HCT116 (cell line): ENCODE measurements at regions not wholly inside any gene's neighbourhood (a gene's known extent, or its start where the extent isn't known, plus 50 kb on each side); places are given as distances from the start of the nearest gene placed in this dataset.

Experiments
- ATAC-seq: fragments of 200-7000 bp; cut with Tn5 transposase; 2 replicates; pipeline ENCODE4 v1.9.1; 2020; ENCODE audit warnings: mild to moderate bottlenecking, moderate library complexity
- BruUV-seq: library from RNA; stranded (reverse); fragments of 400-500 nt; replicated peaks from 2 replicates; lab custom pipeline; 2021; lab: Mats Ljungman, UMichigan
- CTCF ChIA-PET: fragments of 300-600 bp; sonication (Branson Sonifier 250); formaldehyde crosslinking; loops from one replicate; lab custom pipeline; 2021; ENCODE audit warnings: antibody characterized with exemption; lab: Charles Lee
- POLR2A ChIA-PET: fragments of 300-600, 350-600 bp; sonication (Branson Sonifier 250); formaldehyde crosslinking; loops from one replicate; lab custom pipeline; 2021; ENCODE audit warnings: antibody characterized with exemption; lab: Charles Lee
- RAD21 ChIA-PET, 2 experiments: fragments of 300-600 bp; sonication (Branson Sonifier 250); formaldehyde crosslinking; loops; one replicate each; lab custom pipeline; 2023; ENCODE audit warnings: low total read pairs in 2 of 2; ENCODE audit not compliant: uncharacterized antibody in 2 of 2, unreplicated experiment in 2 of 2, low non-redundant PET in 1 of 2; lab: Charles Lee
- DNase-seq: peaks from one replicate; pipeline ENCODE4 v3.0.0-alpha.2; 2010; ENCODE audit warnings: low read depth, low spot score
- H2AFZ ChIP-seq: fragments of 200-600 bp; shearing (Covaris generic), sonication (generic); 2 replicates; pipeline ENCODE4 v1.6.1; 2017; ENCODE audit warnings: low read depth, mixed run types, mixed read lengths, antibody characterized with exemption, low read length; ENCODE audit not compliant: poor library complexity, severe bottlenecking
- H3K27ac ChIP-seq: 2 replicates; pipeline ENCODE4 v1.5.1; 2012; ENCODE audit warnings: low read depth, low read length
- H3K27me3 ChIP-seq: fragments of 200-600 bp; sonication (generic); 2 replicates; pipeline ENCODE4 v1.6.1; 2016; ENCODE audit warnings: mixed run types, low read length, mixed read lengths; ENCODE audit not compliant: insufficient read depth
- H3K36me3 ChIP-seq, 2 experiments: fragments of 200-500 bp in 1 of 2; fragments of 200-600 bp in 1 of 2; sonication (Bioruptor generic) in 1 of 2; sonication (generic) in 1 of 2; 2 replicates each; pipeline versions ENCODE4 v1.5.1 to v1.6.1; 2014 to 2016; ENCODE audit warnings: low read length in 2 of 2, inconsistent platforms in 1 of 2, mixed read lengths in 1 of 2, mixed run types in 1 of 2; ENCODE audit not compliant: insufficient read depth in 2 of 2, control insufficient read depth in 1 of 2
- H3K4me1 ChIP-seq, 2 experiments: fragments of 200-600 bp in 1 of 2; sonication (generic) in 1 of 2; 2 replicates each; pipeline versions ENCODE4 v1.5.1 to v1.6.1; 2012 to 2017; ENCODE audit warnings: low read length in 2 of 2, inconsistent platforms in 1 of 2, mild to moderate bottlenecking in 1 of 2, mixed read lengths in 1 of 2, mixed run types in 1 of 2, moderate library complexity in 1 of 2; ENCODE audit not compliant: insufficient read depth in 2 of 2, control insufficient read depth in 1 of 2
- H3K4me2 ChIP-seq: fragments of 200-600 bp; sonication (generic); 2 replicates; pipeline ENCODE4 v1.6.1; 2017; ENCODE audit warnings: mixed run types, low read length, mixed read lengths
- H3K4me3 ChIP-seq, 2 experiments: fragments of 200-600 bp in 1 of 2; sonication (generic) in 1 of 2; replicated peaks in 1 of 2; 2 replicates each; pipeline ENCODE4 v1.5.1; 2011 to 2016; ENCODE audit warnings: low read length in 2 of 2, control low read depth in 1 of 2, low read depth in 1 of 2, mild to moderate bottlenecking in 1 of 2, mixed read lengths in 1 of 2, mixed run types in 1 of 2
- H3K79me2 ChIP-seq: fragments of 200-600 bp; sonication (generic); 2 replicates; pipeline ENCODE4 v1.6.1; 2017; ENCODE audit warnings: mild to moderate bottlenecking, mixed run types, low read length, moderate library complexity, mixed read lengths; ENCODE audit not compliant: insufficient read depth
- H3K9ac ChIP-seq: fragments of 200-600 bp; sonication (generic); 2 replicates; pipeline ENCODE4 v1.6.1; 2016; ENCODE audit warnings: low read length, mixed read lengths
- H3K9me2 ChIP-seq: fragments of 200-600 bp; sonication (generic), shearing (Covaris generic); 2 replicates; pipeline ENCODE4 v1.6.1; 2017; ENCODE audit warnings: mixed run types, mild to moderate bottlenecking, moderate library complexity; ENCODE audit not compliant: insufficient read depth
- H3K9me3 ChIP-seq, 2 experiments: fragments of 200-500 bp in 1 of 2; fragments of 200-600 bp in 1 of 2; sonication (Bioruptor generic) in 1 of 2; sonication (generic) in 1 of 2; 2 replicates each; pipeline ENCODE4 v1.6.1; 2014 to 2017; ENCODE audit warnings: low read length in 2 of 2, mixed read lengths in 2 of 2, inconsistent platforms in 1 of 2, low read depth in 1 of 2, mild to moderate bottlenecking in 1 of 2, mixed run types in 1 of 2, moderate library complexity in 1 of 2; ENCODE audit not compliant: control insufficient read depth in 1 of 2, insufficient read depth in 1 of 2
- H4K20me1 ChIP-seq: fragments of 200-600 bp; sonication (generic), shearing (Covaris generic); 2 replicates; pipeline ENCODE4 v1.6.1; 2017; ENCODE audit warnings: mixed run types, mild to moderate bottlenecking, moderate library complexity; ENCODE audit not compliant: insufficient read depth
- CBX3 ChIP-seq: IDR thresholded peaks from 2 replicates; pipeline ENCODE4 v1.6.1; 2012; ENCODE audit warnings: low read depth
- CEBPB ChIP-seq: IDR thresholded peaks from 2 replicates; pipeline ENCODE4 v1.6.1; 2012; ENCODE audit warnings: low read depth
- CTCF ChIP-seq, 3 experiments: fragments of 200-600 bp in 1 of 3; sonication (generic) in 1 of 3; IDR thresholded peaks in 2 of 3; conservative IDR thresholded peaks in 1 of 3; 2 replicates each; pipeline ENCODE4 v1.5.1; 2012 to 2017; ENCODE audit warnings: low read depth in 2 of 3, low read length in 2 of 3, antibody characterized with exemption in 1 of 3, borderline replicate concordance in 1 of 3, control low read depth in 1 of 3, mild to moderate bottlenecking in 1 of 3, mixed read lengths in 1 of 3, mixed run types in 1 of 3, moderate library complexity in 1 of 3; ENCODE audit not compliant: insufficient read depth in 1 of 3
- ELF1 ChIP-seq: IDR thresholded peaks from 2 replicates; pipeline ENCODE4 v1.6.1; 2012; ENCODE audit warnings: low read depth, borderline replicate concordance
- FOSL1 ChIP-seq: IDR thresholded peaks from 2 replicates; pipeline ENCODE4 v1.6.1; 2012; ENCODE audit warnings: low read depth
- POLR2A ChIP-seq: IDR thresholded peaks from 2 replicates; pipeline ENCODE4 v1.7.0; 2011; ENCODE audit warnings: borderline replicate concordance; ENCODE audit not compliant: insufficient read depth, insufficient read length; ENCODE audit errors: extremely low read depth
- REST ChIP-seq: IDR thresholded peaks from 2 replicates; pipeline ENCODE4 v1.6.1; 2012; ENCODE audit warnings: low read depth
- SRF ChIP-seq: IDR thresholded peaks from 2 replicates; pipeline ENCODE4 v1.6.1; 2012; ENCODE audit warnings: low read depth
- TCF7L2 ChIP-seq: IDR thresholded peaks from 2 replicates; pipeline ENCODE4 v1.7.0; 2011; ENCODE audit warnings: borderline replicate concordance, inconsistent platforms; ENCODE audit not compliant: insufficient read depth, insufficient read length; ENCODE audit errors: extremely low read depth
- YY1 ChIP-seq: IDR thresholded peaks from 2 replicates; pipeline ENCODE4 v1.6.1; 2011; ENCODE audit warnings: low read length, low read depth, moderate library complexity, mild to moderate bottlenecking; ENCODE audit not compliant: insufficient replicate concordance; ENCODE audit errors: extremely low read depth
- ZFX ChIP-seq: fragments of 450-650 bp; IDR thresholded peaks from 2 replicates; pipeline ENCODE4 v1.6.1; 2017
- intact Hi-C: fragments of 100-400 bp; cut with micrococcal nuclease; formaldehyde crosslinking; loops from 2 replicates; pipeline ENCODE4 v1.10.0; 2022
- TF ChIP-seq, protein P1 (sequence below): IDR thresholded peaks from 2 replicates; pipeline ENCODE4 v1.6.1; 2012

- H4K20me1 ChIP-seq = no peaks in the 10 kb centered on the region; the same call in 1 of the 2 replicates
- no TSS peak for BruUV-seq
- H3K36me3 ChIP-seq = no peaks in the 10 kb centered on the region
- H3K27me3 ChIP-seq = no peaks in the 10 kb centered on the region
- ChIA-PET POLR2A (no interaction called here), RAD21 (no interaction called here), CTCF (no interaction called here)
- 0 out of 2 replicates have a peak, but pooled peaks cover 4% of the 10 kb centered on the region for H3K9me2 ChIP-seq
- no peak for DNase-seq
- intact Hi-C loops = no loop called here
- no peak overlapping the region for H2AFZ ChIP-seq
- H3K4me2 ChIP-seq = no peak overlapping the region
- no peaks in the 10 kb centered on the region for H3K9me3 ChIP-seq
- no peaks in the 10 kb centered on the region; a peak in 1 of 4 replicates for H3K4me1 ChIP-seq
- ATAC-seq = no peak
- no peak overlapping the region for H3K4me3 ChIP-seq
- no peak overlapping the region for H3K27ac ChIP-seq
- TF ChIP-seq REST = no peak
- no peak for TF ChIP-seq FOSL1
- no peak for TF ChIP-seq TCF7L2
- no peak for TF ChIP-seq SRF
- TF ChIP-seq CTCF (IDR thresholded peaks at IDR 0.05 in 2 of 3, conservative IDR thresholded peaks at IDR 0.05 in 1 of 3; ENCODE audit: borderline replicate concordance in 1 of 3, insufficient read depth in 1 of 3, low read depth in 2 of 3, low read length in 2 of 3) = no peak
- TF ChIP-seq ZFX = no peak
- no peak for TF ChIP-seq CEBPB
- TF ChIP-seq POLR2A = no peak
- TF ChIP-seq YY1 = no peak
- TF ChIP-seq, protein P1, sequence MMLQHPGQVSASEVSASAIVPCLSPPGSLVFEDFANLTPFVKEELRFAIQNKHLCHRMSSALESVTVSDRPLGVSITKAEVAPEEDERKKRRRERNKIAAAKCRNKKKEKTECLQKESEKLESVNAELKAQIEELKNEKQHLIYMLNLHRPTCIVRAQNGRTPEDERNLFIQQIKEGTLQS = no peak
- no peak for TF ChIP-seq ELF1
- TF ChIP-seq CBX3 = no peak
- H3K9ac ChIP-seq = no peak overlapping the region
- no peaks in the 10 kb centered on the region for H3K79me2 ChIP-seq
Observed at GRCh38 chr3:18159681-18160080, 265.5 kb downstream of the SATB1 start.
